ENCODE measurements at regions not wholly inside any gene's neighbourhood (a gene's known extent, or its start where the extent isn't known, plus 50 kb on each side); places are given as distances from the start of the nearest gene placed in this dataset.

GRCh38 chrX:20522420-20522819 is 255.7 kb upstream of the RPS6KA3 start:
- no peak for DNase-seq (ENCODE audit: low read depth in 2 of 2)

- DNase-seq (ENCODE audit: low read depth in 2 of 2) = no peak
Observed at GRCh38 chrX:20521222-20521621, 254.5 kb upstream of the RPS6KA3 start.

GRCh38 chrX:20519826-20520225 is 253.1 kb upstream of the RPS6KA3 start:
- no peak for DNase-seq (ENCODE audit: low read depth in 2 of 2)

- no peak for DNase-seq (ENCODE audit: low read depth in 2 of 2)
Observed at GRCh38 chrX:20519146-20519545, 252.4 kb upstream of the RPS6KA3 start.

- no peak for DNase-seq (ENCODE audit: low read depth in 2 of 2)
Observed at GRCh38 chrX:20517565-20517964, 250.9 kb upstream of the RPS6KA3 start.

- DNase-seq (ENCODE audit: low read depth in 2 of 2) = no peak
Observed at GRCh38 chrX:20515841-20516461, 249.2 kb upstream of the RPS6KA3 start.

GRCh38 chrX:20514358-20514757 is 247.6 kb upstream of the RPS6KA3 start:
- DNase-seq (ENCODE audit: low read depth in 2 of 2) = no peak

GRCh38 chrX:20513185-20513584 is 246.5 kb upstream of the RPS6KA3 start:
- DNase-seq (ENCODE audit: low read depth in 2 of 2) = no peak

- no peak for DNase-seq (ENCODE audit: low read depth in 2 of 2)
Observed at GRCh38 chrX:20511792-20512191, 245.1 kb upstream of the RPS6KA3 start.

- DNase-seq (ENCODE audit: low read depth in 2 of 2) = no peak
Observed at GRCh38 chrX:20507901-20508620, 241.4 kb upstream of the RPS6KA3 start.

- no peak for DNase-seq (ENCODE audit: low read depth in 2 of 2)
Observed at GRCh38 chrX:20506739-20507138, 240.0 kb upstream of the RPS6KA3 start.

- DNase-seq (ENCODE audit: low read depth in 2 of 2) = no peak
Observed at GRCh38 chrX:20500949-20501348, 234.2 kb upstream of the RPS6KA3 start.

GRCh38 chrX:20500171-20500865 is 233.6 kb upstream of the RPS6KA3 start:
- no peak for DNase-seq (ENCODE audit: low read depth in 2 of 2)

GRCh38 chrX:20499763-20500162 is 233.1 kb upstream of the RPS6KA3 start:
- no peak for DNase-seq (ENCODE audit: low read depth in 2 of 2)

- no peak for DNase-seq (ENCODE audit: low read depth in 2 of 2)
Observed at GRCh38 chrX:20498851-20499635, 232.3 kb upstream of the RPS6KA3 start.

- no peak for DNase-seq (ENCODE audit: low read depth in 2 of 2)
Observed at GRCh38 chrX:20495575-20495974, 228.9 kb upstream of the RPS6KA3 start.

- DNase-seq (ENCODE audit: low read depth in 2 of 2) = no peak
Observed at GRCh38 chrX:20488473-20488872, 221.8 kb upstream of the RPS6KA3 start.

- DNase-seq (ENCODE audit: low read depth in 2 of 2) = no peak
Observed at GRCh38 chrX:20487227-20487626, 220.5 kb upstream of the RPS6KA3 start.

GRCh38 chrX:20481632-20482031 is 214.9 kb upstream of the RPS6KA3 start:
- no peak for DNase-seq (ENCODE audit: low read depth in 2 of 2)

- DNase-seq (ENCODE audit: low read depth in 2 of 2) = no peak
Observed at GRCh38 chrX:20479896-20480295, 213.2 kb upstream of the RPS6KA3 start.

- no peak for DNase-seq (ENCODE audit: low read depth in 2 of 2)
Observed at GRCh38 chrX:20479048-20479447, 212.3 kb upstream of the RPS6KA3 start.

- DNase-seq (ENCODE audit: low read depth in 2 of 2) = no peak
Observed at GRCh38 chrX:20477836-20478524, 211.3 kb upstream of the RPS6KA3 start.

All from activated CD4-positive, alpha-beta T cell treated with anti-CD3 and anti-CD28 coated beads for 24 hours (primary cell).